GM18520 (cell line): ENCODE measurements at regions not wholly inside any gene's neighbourhood (a gene's known extent, or its start where the extent isn't known, plus 50 kb on each side); places are given as distances from the start of the nearest gene placed in this dataset.
"Not testable (repeated sequence)": the region's sequence is repeated elsewhere in the genome, so short reads cannot be mapped to it uniquely, and the experiment has no call there.

Experiments
- ATAC-seq: cut with Tn5 transposase; IDR thresholded peaks from one replicate; pipeline ENCODE4 v1.9.1; 2021; ENCODE audit not compliant: unreplicated experiment

- ATAC-seq = not testable (repeated sequence)
These were observed 279.5 kb upstream of the LUZP2 start for GRCh38 chr11:24217319-24217718.

GRCh38 chr11:24225501-24225900, 271.4 kb upstream of the LUZP2 start:
- no peak for ATAC-seq

- ATAC-seq = no peak
These were observed 270.2 kb upstream of the LUZP2 start for GRCh38 chr11:24226606-24227005.

- no peak for ATAC-seq
These were observed 263.8 kb upstream of the LUZP2 start for GRCh38 chr11:24233041-24233440.

GRCh38 chr11:24234822-24235508, 261.9 kb upstream of the LUZP2 start:
- ATAC-seq = no peak

GRCh38 chr11:24238771-24239645, 257.8 kb upstream of the LUZP2 start:
- no peak for ATAC-seq

- no peak for ATAC-seq
These were observed 256.9 kb upstream of the LUZP2 start for GRCh38 chr11:24239930-24240329.

- ATAC-seq = no peak
These were observed 256.2 kb upstream of the LUZP2 start for GRCh38 chr11:24240496-24241175.

GRCh38 chr11:24246715-24247114, 250.1 kb upstream of the LUZP2 start:
- no peak for ATAC-seq

GRCh38 chr11:24247846-24248245, 249.0 kb upstream of the LUZP2 start:
- ATAC-seq = no peak

GRCh38 chr11:24249921-24250320, 246.9 kb upstream of the LUZP2 start:
- ATAC-seq = no peak

GRCh38 chr11:24253237-24253760, 243.6 kb upstream of the LUZP2 start:
- no peak for ATAC-seq

GRCh38 chr11:24264868-24265267, 232.0 kb upstream of the LUZP2 start:
- no peak for ATAC-seq

- no peak for ATAC-seq
These were observed 229.8 kb upstream of the LUZP2 start for GRCh38 chr11:24267014-24267413.

- no peak for ATAC-seq
These were observed 225.1 kb upstream of the LUZP2 start for GRCh38 chr11:24271798-24272197.

- ATAC-seq = not testable (repeated sequence)
These were observed 222.6 kb upstream of the LUZP2 start for GRCh38 chr11:24274214-24274781.

GRCh38 chr11:24286238-24286637, 210.6 kb upstream of the LUZP2 start:
- no peak for ATAC-seq

- no peak for ATAC-seq
These were observed 207.6 kb upstream of the LUZP2 start for GRCh38 chr11:24289301-24289700.

- no peak for ATAC-seq
These were observed 202.9 kb upstream of the LUZP2 start for GRCh38 chr11:24293964-24294363.

- ATAC-seq = no peak
These were observed 201.5 kb upstream of the LUZP2 start for GRCh38 chr11:24295360-24295759.

GRCh38 chr11:24297461-24297860, 199.4 kb upstream of the LUZP2 start:
- ATAC-seq = no peak
